Common myeloid progenitor, CD34-positive (primary cell): ENCODE measurements at regions not wholly inside any gene's neighbourhood (a gene's known extent, or its start where the extent isn't known, plus 50 kb on each side); places are given as distances from the start of the nearest gene placed in this dataset.

Experiments
- CTCF ChIA-PET: fragments of 350-600 bp; sonication (Branson Sonifier 250); formaldehyde crosslinking; loops from one replicate; lab custom pipeline; 2021; ENCODE audit warnings: antibody characterized with exemption; lab: Charles Lee
- POLR2A ChIA-PET: fragments of 350-600 bp; sonication (Branson Sonifier 250); formaldehyde crosslinking; loops from one replicate; lab custom pipeline; 2021; ENCODE audit warnings: antibody characterized with exemption; lab: Charles Lee
- DNase-seq, 3 donors: peaks; one replicate each; pipeline versions ENCODE4 v3.0.0 to v3.0.0-alpha.2; 2013
- H3K27ac ChIP-seq, 2 experiments: 1 replicate in 1 of 2; 2 replicates in 1 of 2; pipeline ENCODE4 v1.7.0; 2013; ENCODE audit warnings: inconsistent platforms in 2 of 2, low read length in 2 of 2, mild to moderate bottlenecking in 2 of 2, low read depth in 1 of 2, moderate library complexity in 1 of 2; ENCODE audit not compliant: severe bottlenecking in 2 of 2, insufficient read depth in 1 of 2, poor library complexity in 1 of 2
- H3K27me3 ChIP-seq, 5 experiments: replicated peaks in 2 of 5; 1 replicate in 3 of 5; 2 replicates in 2 of 5; pipeline versions ENCODE4 v1.6.1 to v1.7.0; 2013; ENCODE audit warnings: low read length in 4 of 5, mild to moderate bottlenecking in 2 of 5, moderate library complexity in 2 of 5, inconsistent platforms in 1 of 5; ENCODE audit not compliant: insufficient read depth in 5 of 5, control insufficient read depth in 4 of 5
- H3K36me3 ChIP-seq, 4 experiments: 1 replicate in 2 of 4; 2 replicates in 2 of 4; pipeline versions ENCODE4 v1.6.1 to v1.7.0; 2013; ENCODE audit warnings: low read length in 3 of 4, control low read depth in 1 of 4, mild to moderate bottlenecking in 1 of 4; ENCODE audit not compliant: control insufficient read depth in 4 of 4, insufficient read depth in 4 of 4
- H3K4me1 ChIP-seq, 4 experiments: 1 replicate in 3 of 4; 2 replicates in 1 of 4; pipeline versions ENCODE4 v1.6.1 to v1.7.1; 2013; ENCODE audit warnings: low read length in 3 of 4, mild to moderate bottlenecking in 3 of 4, control low read depth in 1 of 4, inconsistent platforms in 1 of 4, moderate library complexity in 1 of 4; ENCODE audit not compliant: control insufficient read depth in 4 of 4, insufficient read depth in 4 of 4; ENCODE audit errors: control extremely low read depth in 1 of 4
- H3K4me3 ChIP-seq, 7 experiments: 1 replicate in 4 of 7; 2 replicates in 3 of 7; pipeline versions ENCODE4 v1.5.1 to v1.7.0; 2013; ENCODE audit warnings: mild to moderate bottlenecking in 7 of 7, low read length in 6 of 7, moderate library complexity in 6 of 7, inconsistent platforms in 2 of 7, low read depth in 2 of 7, control low read depth in 1 of 7; ENCODE audit not compliant: insufficient read depth in 4 of 7, control insufficient read depth in 1 of 7; ENCODE audit errors: extremely low read depth in 1 of 7
- H3K9me3 ChIP-seq, 5 experiments: 1 replicate in 4 of 5; 2 replicates in 1 of 5; pipeline versions ENCODE4 v1.6.1 to v1.7.1; 2013; ENCODE audit warnings: low read length in 4 of 5, mild to moderate bottlenecking in 2 of 5, inconsistent platforms in 1 of 5, low read depth in 1 of 5, moderate library complexity in 1 of 5; ENCODE audit not compliant: control insufficient read depth in 4 of 5, insufficient read depth in 2 of 5; ENCODE audit errors: control extremely low read depth in 1 of 5
- WGBS: methylation state at CpG from one replicate; pipeline ENCODE4 v1.1.5; 2013; ENCODE audit not compliant: insufficient coverage; 5-methylcytosine and 5-hydroxymethylcytosine counted together

GRCh38 chr1:34280509-34280908 is 103.8 kb downstream of the C1orf94 start:
- CTCF ChIA-PET = interaction anchor here (0.9 kb wide), 1 partner anchor 24 kb away, joined by 3 read pairs; no protein-coding TSS in a partner anchor
- POLR2A ChIA-PET = no interaction called here
- DNase-seq = no peak

GRCh38 chr1:34283142-34283541 is 106.4 kb downstream of the C1orf94 start:
- Histone ChIP-seq H3K9me3 (no peaks in the 10 kb centered on the region), H3K27me3 (no peaks in the 10 kb centered on the region), H3K36me3 (no peaks in the 10 kb centered on the region), H3K4me1 (no peaks in the 10 kb centered on the region), H3K27ac (no peak overlapping the region), H3K4me3 (no peak overlapping the region)
- POLR2A ChIA-PET = no interaction called here
- WGBS = 76% methylated on average over 2 of the region's 3 CpGs
- CTCF ChIA-PET = no interaction called here
- no peak for DNase-seq

More at GRCh38 chr1:34280509-34280908, 103.8 kb downstream of the C1orf94 start:
- 92% methylated on average over 4 of the region's 4 CpGs for WGBS
- Histone ChIP-seq H3K9me3 (no peaks in the 10 kb centered on the region), H3K4me1 (peaks cover 0 to 11% (median 3%) of the 10 kb centered on the region in 4 experiments), H3K36me3 (no peaks in the 10 kb centered on the region), H3K4me3 (no peak overlapping the region), H3K27me3 (no peaks in the 10 kb centered on the region), H3K27ac (no peak overlapping the region)

- H3K27me3 ChIP-seq = no peaks in the 10 kb centered on the region
- no peak overlapping the region for H3K27ac ChIP-seq
- H3K4me3 ChIP-seq = no peak overlapping the region
- H3K4me1 ChIP-seq = no peaks in the 10 kb centered on the region
- H3K9me3 ChIP-seq = no peaks in the 10 kb centered on the region
- CTCF ChIA-PET = no interaction called here
- POLR2A ChIA-PET = interaction anchor here (0.8 kb wide), 1 partner anchor 460 kb away, joined by 3 read pairs; no protein-coding TSS in a partner anchor
- no peaks in the 10 kb centered on the region for H3K36me3 ChIP-seq
- DNase-seq = no peak
- 95% methylated on average over 6 of the region's 6 CpGs for WGBS
These were observed 109.8 kb downstream of the C1orf94 start for GRCh38 chr1:34286511-34286910.

- Histone ChIP-seq H3K9me3 (no peaks in the 10 kb centered on the region), H3K27me3 (no peaks in the 10 kb centered on the region), H3K27ac (no peak overlapping the region), H3K4me3 (no peak overlapping the region), H3K4me1 (no peaks in the 10 kb centered on the region), H3K36me3 (no peaks in the 10 kb centered on the region)
- peak in 1 of 3 donors; percentile 35 for DNase-seq
- ChIA-PET POLR2A (no interaction called here), CTCF (no interaction called here)
- WGBS = 75% methylated on average over 2 of the region's 2 CpGs
These were observed 114.1 kb downstream of the C1orf94 start for GRCh38 chr1:34290831-34291230.

- POLR2A ChIA-PET = no interaction called here
- whole genome bisulfite sequencing = 100% methylated on average over 2 of the region's 2 CpGs
- CTCF ChIA-PET = no interaction called here
- H3K4me1 ChIP-seq = no peaks in the 10 kb centered on the region
- peaks cover 0 to 3% (median 0%) of the 10 kb centered on the region in 5 experiments for H3K27me3 ChIP-seq
- no peaks in the 10 kb centered on the region for H3K36me3 ChIP-seq
- no peak overlapping the region for H3K27ac ChIP-seq
- no peak overlapping the region for H3K4me3 ChIP-seq
- peaks cover 0 to 2% (median 0%) of the 10 kb centered on the region in 5 experiments for H3K9me3 ChIP-seq
- no peak for DNase-seq
These were observed 115.8 kb downstream of the C1orf94 start for GRCh38 chr1:34292472-34292871.

- ChIA-PET POLR2A (no interaction called here), CTCF (no interaction called here)
- H3K4me3 ChIP-seq = no peak overlapping the region
- 94% methylated on average over 3 of the region's 6 CpGs for WGBS
- DNase-seq = no peak
- peaks cover 0 to 3% (median 0%) of the 10 kb centered on the region in 5 experiments for H3K27me3 ChIP-seq
- no peaks in the 10 kb centered on the region for H3K36me3 ChIP-seq
- H3K9me3 ChIP-seq = peaks cover 0 to 2% (median 0%) of the 10 kb centered on the region in 5 experiments
- no peaks in the 10 kb centered on the region for H3K4me1 ChIP-seq
- no peak overlapping the region for H3K27ac ChIP-seq
These were observed 119.4 kb downstream of the C1orf94 start for GRCh38 chr1:34296059-34296458.

GRCh38 chr1:34302798-34303197 is 126.1 kb downstream of the C1orf94 start:
- 100% methylated on average over 1 of the region's 1 CpG for WGBS

More at GRCh38 chr1:34302798-34303197, 126.1 kb downstream of the C1orf94 start:
- peaks cover 0 to 3% (median 0%) of the 10 kb centered on the region in 5 experiments for H3K27me3 ChIP-seq
- H3K4me1 ChIP-seq = no peaks in the 10 kb centered on the region
- DNase-seq = no peak
- H3K27ac ChIP-seq = no peak overlapping the region
- H3K4me3 ChIP-seq = no peak overlapping the region
- ChIA-PET POLR2A (no interaction called here), CTCF (no interaction called here)
- H3K36me3 ChIP-seq = no peaks in the 10 kb centered on the region
- H3K9me3 ChIP-seq = peaks cover 0 to 10% (median 4%) of the 10 kb centered on the region in 5 experiments
